Activated CD8-positive, alpha-beta T cell treated with anti-CD3 and anti-CD28 coated beads for 36 hours (primary cell): ENCODE measurements at regions not wholly inside any gene's neighbourhood (a gene's known extent, or its start where the extent isn't known, plus 50 kb on each side); places are given as distances from the start of the nearest gene placed in this dataset.

ENCODE experiments used
- ATAC-seq: fragments of 200-7000 bp; cut with Tn5 transposase; one replicate; pipeline ENCODE4 v1.10.0; 2021; ENCODE audit warnings: mild to moderate bottlenecking, moderate library complexity
- CTCF ChIA-PET: fragments of 350-600 bp; sonication (Branson Sonifier 250); formaldehyde crosslinking; loops from one replicate; lab custom pipeline; 2021; ENCODE audit warnings: antibody characterized with exemption; lab: Charles Lee
- POLR2A ChIA-PET: fragments of 350-600 bp; sonication (Branson Sonifier 250); formaldehyde crosslinking; loops from one replicate; lab custom pipeline; 2021; ENCODE audit warnings: antibody characterized with exemption; lab: Charles Lee
- DNase-seq: peaks from one replicate; pipeline ENCODE4 v3.0.0-alpha.2; 2020
- H3K27ac Mint-ChIP-seq: one replicate; pipeline ENCODE4 v1.8.0; 2021; ENCODE audit warnings: mild to moderate bottlenecking, mixed read lengths
- H3K27me3 Mint-ChIP-seq: one replicate; pipeline ENCODE4 v1.8.0; 2021; ENCODE audit warnings: mixed read lengths
- H3K36me3 Mint-ChIP-seq: one replicate; pipeline ENCODE4 v1.8.0; 2021; ENCODE audit warnings: low read depth, mixed read lengths
- H3K4me1 Mint-ChIP-seq: one replicate; pipeline ENCODE4 v1.8.0; 2021; ENCODE audit warnings: low read depth, mixed read lengths
- H3K4me3 Mint-ChIP-seq: one replicate; pipeline ENCODE4 v1.8.0; 2021; ENCODE audit warnings: mild to moderate bottlenecking, moderate library complexity, mixed read lengths
- H3K9me3 Mint-ChIP-seq: one replicate; pipeline ENCODE4 v1.8.0; 2021; ENCODE audit warnings: mixed read lengths
- CTCF ChIP-seq: fragments of 200-600 bp; IDR thresholded peaks from one replicate; pipeline ENCODE4 v1.8.0; 2022; ENCODE audit warnings: antibody characterized with exemption, mild to moderate bottlenecking
- intact Hi-C: fragments of 100-400 bp; cut with micrococcal nuclease; formaldehyde crosslinking; loops from one replicate; pipeline ENCODE4 v1.10.0; 2022

- intact Hi-C loops = no loop called here
Observed at GRCh38 chr15:66877477-66878271, 175.6 kb downstream of the SMAD6 start.

GRCh38 chr15:66878761-66879160 is 176.7 kb downstream of the SMAD6 start:
- no peak for DNase-seq

More at GRCh38 chr15:66877477-66878271, 175.6 kb downstream of the SMAD6 start:
- H3K4me1 Mint-ChIP-seq = no peaks in the 10 kb centered on the region
- no peak overlapping the region for H3K27ac Mint-ChIP-seq
- DNase-seq (no peak), ATAC-seq (no peak)
- POLR2A ChIA-PET = no interaction called here
- no peaks in the 10 kb centered on the region for H3K9me3 Mint-ChIP-seq
- H3K27me3 Mint-ChIP-seq = peaks cover 2% of the 10 kb centered on the region
- H3K36me3 Mint-ChIP-seq = no peaks in the 10 kb centered on the region
- no peak for TF ChIP-seq CTCF
- CTCF ChIA-PET = interaction anchor here (1.1 kb wide), 1 partner anchor 14 kb away, joined by 3 read pairs; no protein-coding TSS in a partner anchor
- no peak overlapping the region for H3K4me3 Mint-ChIP-seq

GRCh38 chr15:66879531-66880368 is 177.7 kb downstream of the SMAD6 start:
- POLR2A ChIA-PET = interaction anchor here (0.8 kb wide), 1 partner anchor 16 kb away, joined by 3 read pairs; no protein-coding TSS in a partner anchor
- no peak overlapping the region for H3K4me3 Mint-ChIP-seq
- intact Hi-C loops = no loop called here

More at GRCh38 chr15:66878761-66879160, 176.7 kb downstream of the SMAD6 start:
- ChIA-PET POLR2A (no interaction called here), CTCF (no interaction called here)
- no peaks in the 10 kb centered on the region for H3K9me3 Mint-ChIP-seq
- TF ChIP-seq CTCF = no peak
- intact Hi-C loops = no loop called here
- H3K4me3 Mint-ChIP-seq = no peak overlapping the region
- H3K27me3 Mint-ChIP-seq = no peaks in the 10 kb centered on the region
- ATAC-seq = no peak
- no peak overlapping the region for H3K27ac Mint-ChIP-seq
- peaks cover 2% of the 10 kb centered on the region for H3K4me1 Mint-ChIP-seq
- H3K36me3 Mint-ChIP-seq = no peaks in the 10 kb centered on the region

GRCh38 chr15:66880380-66881155 is 178.5 kb downstream of the SMAD6 start:
- ATAC-seq (no peak), DNase-seq (peak; percentile 8)
- no peaks in the 10 kb centered on the region for H3K36me3 Mint-ChIP-seq
- no peak overlapping the region for H3K4me3 Mint-ChIP-seq
- ChIA-PET CTCF (interaction anchor here (0.8 kb wide), 1 partner anchor 17 kb away, joined by 3 read pairs; no protein-coding TSS in a partner anchor), POLR2A (interaction anchor here (0.8 kb wide), 1 partner anchor 16 kb away, joined by 3 read pairs; no protein-coding TSS in a partner anchor)
- H3K9me3 Mint-ChIP-seq = no peaks in the 10 kb centered on the region
- intact Hi-C loops = no loop called here
- H3K27me3 Mint-ChIP-seq = no peaks in the 10 kb centered on the region
- no peak overlapping the region for H3K27ac Mint-ChIP-seq
- peaks cover 2% of the 10 kb centered on the region for H3K4me1 Mint-ChIP-seq
- no peak for TF ChIP-seq CTCF

More at GRCh38 chr15:66879531-66880368, 177.7 kb downstream of the SMAD6 start:
- DNase-seq = no peak
- H3K27ac Mint-ChIP-seq = no peak overlapping the region
- H3K4me1 Mint-ChIP-seq = peaks cover 2% of the 10 kb centered on the region
- ATAC-seq = no peak
- CTCF ChIA-PET = interaction anchor here (0.8 kb wide), 1 partner anchor 17 kb away, joined by 3 read pairs; no protein-coding TSS in a partner anchor
- H3K27me3 Mint-ChIP-seq = no peaks in the 10 kb centered on the region
- TF ChIP-seq CTCF = no peak
- no peaks in the 10 kb centered on the region for H3K36me3 Mint-ChIP-seq
- H3K9me3 Mint-ChIP-seq = no peaks in the 10 kb centered on the region
